Upper lobe of left lung (tissue), 4 donors: ENCODE measurements at regions not wholly inside any gene's neighbourhood (a gene's known extent, or its start where the extent isn't known, plus 50 kb on each side); places are given as distances from the start of the nearest gene placed in this dataset.

Experiments
- POLR2AphosphoS5 ChIP-seq, 2 donors: sonication (generic); formaldehyde crosslinking; IDR thresholded peaks; one replicate each; pipeline ENCODE4 v1.5.1; 2017; ENCODE audit warnings: antibody characterized with exemption in 2 of 2
- TF ChIP-seq, protein P1 (sequence below), 6 experiments: fragments of 450-650 bp in 4 of 6; fragments of 200-600 bp in 2 of 6; sonication (generic) in 2 of 6; IDR thresholded peaks; one replicate each; pipeline ENCODE4 v1.5.1; 2016 to 2019; ENCODE audit warnings: antibody characterized with exemption in 6 of 6

DNA sequence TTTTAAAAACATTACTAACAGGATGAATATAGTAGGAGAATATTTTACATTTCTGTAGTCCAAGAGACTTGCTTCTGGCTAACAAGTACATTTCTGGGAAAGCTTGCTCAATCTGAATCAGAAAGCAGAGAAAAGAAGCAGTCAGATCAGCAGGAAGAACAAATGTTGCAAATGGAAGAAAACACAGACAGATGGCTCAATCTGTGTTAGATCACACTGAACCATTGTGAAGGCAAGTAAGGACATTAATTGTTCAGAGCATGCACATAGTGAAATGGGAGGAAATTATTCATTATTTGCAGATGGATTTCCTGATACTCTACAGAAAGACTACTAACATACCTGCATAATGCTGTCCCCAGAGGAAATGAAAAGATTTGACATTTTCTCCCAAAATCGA lies 65.2 kb upstream of the CNOT2 start:
- TF ChIP-seq, protein P1, sequence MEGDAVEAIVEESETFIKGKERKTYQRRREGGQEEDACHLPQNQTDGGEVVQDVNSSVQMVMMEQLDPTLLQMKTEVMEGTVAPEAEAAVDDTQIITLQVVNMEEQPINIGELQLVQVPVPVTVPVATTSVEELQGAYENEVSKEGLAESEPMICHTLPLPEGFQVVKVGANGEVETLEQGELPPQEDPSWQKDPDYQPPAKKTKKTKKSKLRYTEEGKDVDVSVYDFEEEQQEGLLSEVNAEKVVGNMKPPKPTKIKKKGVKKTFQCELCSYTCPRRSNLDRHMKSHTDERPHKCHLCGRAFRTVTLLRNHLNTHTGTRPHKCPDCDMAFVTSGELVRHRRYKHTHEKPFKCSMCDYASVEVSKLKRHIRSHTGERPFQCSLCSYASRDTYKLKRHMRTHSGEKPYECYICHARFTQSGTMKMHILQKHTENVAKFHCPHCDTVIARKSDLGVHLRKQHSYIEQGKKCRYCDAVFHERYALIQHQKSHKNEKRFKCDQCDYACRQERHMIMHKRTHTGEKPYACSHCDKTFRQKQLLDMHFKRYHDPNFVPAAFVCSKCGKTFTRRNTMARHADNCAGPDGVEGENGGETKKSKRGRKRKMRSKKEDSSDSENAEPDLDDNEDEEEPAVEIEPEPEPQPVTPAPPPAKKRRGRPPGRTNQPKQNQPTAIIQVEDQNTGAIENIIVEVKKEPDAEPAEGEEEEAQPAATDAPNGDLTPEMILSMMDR (IDR thresholded peaks at IDR 0.05): no peak
- TF ChIP-seq POLR2AphosphoS5 (IDR thresholded peaks at IDR 0.05): no peak
